Cardiac fibroblast (primary cell): ENCODE measurements at regions not wholly inside any gene's neighbourhood (a gene's known extent, or its start where the extent isn't known, plus 50 kb on each side); places are given as distances from the start of the nearest gene placed in this dataset.

ENCODE experiments used
- DNase-seq, 2 donors: peaks; one replicate each; pipeline versions ENCODE4 v3.0.0 to v3.0.0-alpha.2; 2010; ENCODE audit warnings: low read depth in 2 of 2
- H3K4me3 ChIP-seq, 2 donors: replicated peaks in 1 of 2; 1 replicate in 1 of 2; 2 replicates in 1 of 2; pipeline ENCODE4 v1.5.1; 2011; ENCODE audit warnings: low read depth in 2 of 2, low read length in 2 of 2, mild to moderate bottlenecking in 2 of 2, moderate library complexity in 1 of 2
- TF ChIP-seq, protein P1 (sequence below): IDR thresholded peaks from one replicate; pipeline ENCODE4 v1.5.1; 2011; ENCODE audit warnings: low read depth, mild to moderate bottlenecking, low read length, inconsistent platforms

- DNase-seq = no peak
- TF ChIP-seq, protein P1, sequence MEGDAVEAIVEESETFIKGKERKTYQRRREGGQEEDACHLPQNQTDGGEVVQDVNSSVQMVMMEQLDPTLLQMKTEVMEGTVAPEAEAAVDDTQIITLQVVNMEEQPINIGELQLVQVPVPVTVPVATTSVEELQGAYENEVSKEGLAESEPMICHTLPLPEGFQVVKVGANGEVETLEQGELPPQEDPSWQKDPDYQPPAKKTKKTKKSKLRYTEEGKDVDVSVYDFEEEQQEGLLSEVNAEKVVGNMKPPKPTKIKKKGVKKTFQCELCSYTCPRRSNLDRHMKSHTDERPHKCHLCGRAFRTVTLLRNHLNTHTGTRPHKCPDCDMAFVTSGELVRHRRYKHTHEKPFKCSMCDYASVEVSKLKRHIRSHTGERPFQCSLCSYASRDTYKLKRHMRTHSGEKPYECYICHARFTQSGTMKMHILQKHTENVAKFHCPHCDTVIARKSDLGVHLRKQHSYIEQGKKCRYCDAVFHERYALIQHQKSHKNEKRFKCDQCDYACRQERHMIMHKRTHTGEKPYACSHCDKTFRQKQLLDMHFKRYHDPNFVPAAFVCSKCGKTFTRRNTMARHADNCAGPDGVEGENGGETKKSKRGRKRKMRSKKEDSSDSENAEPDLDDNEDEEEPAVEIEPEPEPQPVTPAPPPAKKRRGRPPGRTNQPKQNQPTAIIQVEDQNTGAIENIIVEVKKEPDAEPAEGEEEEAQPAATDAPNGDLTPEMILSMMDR = no peak
- H3K4me3 ChIP-seq = no peak overlapping the region
These were observed 628.2 kb upstream of the CADM1 start for GRCh38 chr11:116132273-116132978.

GRCh38 chr11:116130122-116130521 is 625.9 kb upstream of the CADM1 start:
- no peak for DNase-seq
- TF ChIP-seq, protein P1 = no peak

DNA sequence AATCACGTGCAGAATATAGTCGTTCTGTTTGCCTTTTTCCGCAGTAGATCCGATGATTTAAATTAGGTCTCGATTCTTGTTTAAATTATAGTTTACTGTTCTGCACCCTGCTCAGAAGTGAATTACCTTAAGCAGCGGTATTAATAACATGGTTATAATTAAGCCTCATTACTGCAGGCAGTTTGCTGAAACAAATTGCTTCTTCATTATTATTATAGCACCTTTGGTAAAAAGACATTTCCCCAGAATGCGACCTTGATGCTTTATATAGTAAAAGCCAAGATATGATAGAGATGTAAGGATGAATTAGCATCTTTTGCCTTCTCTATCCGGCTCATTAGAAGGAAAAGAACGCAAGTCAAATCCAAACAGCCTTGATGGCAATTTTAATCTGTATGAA is 625.2 kb upstream of the CADM1 start:
- no peak overlapping the region for H3K4me3 ChIP-seq
- no peak for DNase-seq
- TF ChIP-seq, protein P1 = no peak

More at GRCh38 chr11:116130122-116130521, 625.9 kb upstream of the CADM1 start:
- no peak overlapping the region for H3K4me3 ChIP-seq

DNA sequence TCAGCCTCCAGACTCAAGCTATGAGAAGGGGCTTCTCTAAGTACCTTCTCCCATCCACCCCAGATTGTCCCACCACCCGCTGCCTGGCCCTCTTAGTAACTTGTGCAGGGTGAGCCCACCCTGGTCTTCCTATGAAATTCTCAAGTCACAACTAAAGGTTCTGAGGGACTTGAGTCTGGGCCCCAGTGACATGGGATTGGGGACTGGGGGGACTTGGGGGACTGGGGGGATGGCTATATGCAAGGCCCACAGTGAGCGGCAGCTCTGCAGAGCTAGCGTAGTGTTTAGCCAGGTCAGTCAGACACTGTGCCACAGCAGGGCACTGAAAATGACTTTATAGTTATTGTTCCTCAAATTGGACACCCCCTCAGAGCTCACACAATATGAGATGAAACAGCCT is 622.3 kb upstream of the CADM1 start:
- DNase-seq = no peak
- H3K4me3 ChIP-seq = no peak overlapping the region
- TF ChIP-seq, protein P1 = no peak

DNA sequence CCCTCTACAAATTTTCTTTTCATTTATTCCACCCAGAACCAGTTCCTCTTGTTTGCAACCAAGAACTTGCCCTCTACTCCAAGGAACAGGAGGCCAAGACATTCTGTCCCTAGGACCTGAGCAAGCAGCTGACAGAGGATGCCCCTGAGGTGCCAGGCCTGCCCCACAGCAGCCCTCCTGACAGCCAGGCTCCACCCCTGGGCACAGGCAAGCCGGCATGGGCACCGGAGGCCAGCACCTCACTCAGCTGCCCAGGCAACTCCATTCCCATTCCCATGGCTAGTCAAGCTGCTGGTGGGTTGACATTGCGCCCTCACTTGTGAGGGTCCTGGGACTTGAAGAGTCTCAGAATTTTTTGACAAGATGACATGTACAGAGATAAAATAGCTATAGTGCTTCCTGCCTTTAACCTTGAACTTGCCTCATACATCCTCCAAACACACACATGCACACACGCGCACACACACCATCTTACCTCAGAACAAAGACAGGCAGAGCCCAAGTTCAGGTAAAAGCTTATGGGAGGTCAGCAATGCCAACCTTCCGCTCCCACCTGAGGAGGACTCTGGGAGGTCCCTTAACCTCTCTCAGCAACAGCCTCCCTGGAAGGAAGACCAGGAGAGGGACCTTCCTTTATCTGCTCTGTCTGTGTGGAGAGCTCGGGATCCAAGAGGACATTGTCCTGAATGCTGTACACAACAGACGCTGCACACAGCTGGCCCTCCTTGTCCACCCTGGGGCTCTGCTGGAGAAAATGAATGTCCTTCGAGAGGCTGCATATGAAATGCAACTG is 620.9 kb upstream of the CADM1 start:
- no peak for DNase-seq
- no peak overlapping the region for H3K4me3 ChIP-seq
- TF ChIP-seq, protein P1 = no peak

GRCh38 chr11:116123739-116124138 is 619.5 kb upstream of the CADM1 start:
- TF ChIP-seq, protein P1 = no peak
- DNase-seq = no peak
- no peak overlapping the region for H3K4me3 ChIP-seq
